ENCODE measurements at regions not wholly inside any gene's neighbourhood (a gene's known extent, or its start where the extent isn't known, plus 50 kb on each side); places are given as distances from the start of the nearest gene placed in this dataset.
"Not testable (repeated sequence)": the region's sequence is repeated elsewhere in the genome, so short reads cannot be mapped to it uniquely, and the experiment has no call there.

GRCh38 chr7:12827920-12828319 is 140.5 kb downstream of the ARL4A start:
- POLR2A ChIA-PET = no interaction called here
- TF ChIP-seq CTCF (IDR thresholded peaks at IDR 0.05) = no peak
- ATAC-seq (ENCODE audit: low read depth) = no peak
- CTCF ChIA-PET = no interaction called here
- no peak overlapping the region for H3K27ac Mint-ChIP-seq
- intact Hi-C loops (cut with micrococcal nuclease) = no loop called here
- no peaks in the 10 kb centered on the region for H3K4me1 Mint-ChIP-seq
- peaks cover 3% of the 10 kb centered on the region for H3K9me3 Mint-ChIP-seq
- H3K4me3 Mint-ChIP-seq = no peak overlapping the region
- H3K36me3 Mint-ChIP-seq (ENCODE audit: low read depth) = no peaks in the 10 kb centered on the region
- H3K27me3 Mint-ChIP-seq = no peaks in the 10 kb centered on the region
- DNase-seq = no peak

DNA sequence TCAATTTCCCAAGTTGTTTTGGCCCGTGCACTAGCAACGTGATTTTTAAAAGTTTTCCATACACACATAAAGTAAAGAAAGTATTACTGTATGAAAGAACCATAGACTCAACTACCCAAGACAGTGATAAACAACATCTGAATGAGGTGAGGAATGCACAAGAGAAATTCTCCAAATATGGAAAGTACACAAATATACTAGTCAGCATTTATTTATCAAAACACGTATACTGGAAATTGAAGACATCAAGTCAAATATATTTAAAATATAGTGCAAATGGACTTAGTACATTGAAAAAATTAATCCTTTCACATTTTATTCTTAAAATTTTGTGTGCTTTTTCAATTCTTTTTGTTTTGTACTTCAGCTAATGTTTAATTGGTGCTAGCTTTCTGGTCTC is 143.6 kb downstream of the ARL4A start:
- no peak for ATAC-seq (ENCODE audit: low read depth)
- intact Hi-C loops (cut with micrococcal nuclease) = no loop called here

DNA sequence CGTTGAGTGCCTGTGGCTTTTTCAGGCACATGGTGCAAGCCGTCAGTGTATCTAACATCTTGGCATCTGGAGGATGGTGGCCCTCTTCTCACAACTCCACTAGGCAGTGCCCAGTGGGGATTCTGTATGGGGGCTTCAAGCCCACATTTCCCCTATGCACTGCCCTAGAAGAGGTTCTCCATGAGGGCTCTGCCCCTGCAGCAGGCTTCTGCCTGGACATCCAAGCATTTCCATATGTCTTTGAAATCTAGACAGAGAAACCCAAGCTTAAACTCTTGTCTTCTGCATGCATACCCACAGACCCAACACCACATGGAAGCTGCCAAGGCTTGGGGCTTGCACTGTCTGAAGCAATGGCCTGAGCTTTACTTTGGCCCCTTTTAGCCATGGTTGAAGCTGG is 146.4 kb downstream of the ARL4A start:
- POLR2A ChIA-PET = no interaction called here
- peaks cover 16% of the 10 kb centered on the region for H3K9me3 Mint-ChIP-seq
- no peaks in the 10 kb centered on the region for H3K36me3 Mint-ChIP-seq (ENCODE audit: low read depth)

More for the DNA sequence above, 143.6 kb downstream of the ARL4A start:
- ChIA-PET POLR2A (no interaction called here), CTCF (no interaction called here)
- Mint-ChIP-seq H3K4me3 (no peak overlapping the region), H3K4me1 (no peaks in the 10 kb centered on the region), H3K36me3 (ENCODE audit: low read depth) (no peaks in the 10 kb centered on the region), H3K9me3 (peaks cover 16% of the 10 kb centered on the region), H3K27me3 (no peaks in the 10 kb centered on the region), H3K27ac (no peak overlapping the region)
- no peak for DNase-seq
- TF ChIP-seq CTCF (IDR thresholded peaks at IDR 0.05) = no peak

DNA sequence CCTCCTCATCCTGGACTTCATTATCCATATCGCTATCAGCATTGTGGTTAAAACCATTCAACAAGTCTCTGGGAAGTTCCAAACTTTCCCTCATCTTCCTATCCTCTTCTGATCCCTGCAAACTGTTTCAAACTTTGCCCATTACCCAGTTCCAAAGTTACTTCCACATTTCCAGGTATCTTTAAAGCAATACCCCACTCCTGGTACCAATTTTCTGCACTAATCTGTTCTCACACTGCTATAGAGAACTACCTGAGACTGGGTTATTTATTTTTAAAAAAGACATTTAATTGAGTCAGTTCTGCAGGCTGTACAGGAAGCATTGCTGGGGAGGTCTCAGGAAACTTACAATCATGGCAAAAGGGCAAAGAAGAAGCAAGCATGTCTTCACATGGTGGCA is 147.3 kb downstream of the ARL4A start:
- Mint-ChIP-seq H3K27ac (no peak overlapping the region), H3K4me3 (no peak overlapping the region), H3K9me3 (peaks cover 16% of the 10 kb centered on the region), H3K4me1 (no peaks in the 10 kb centered on the region), H3K27me3 (no peaks in the 10 kb centered on the region), H3K36me3 (ENCODE audit: low read depth) (no peaks in the 10 kb centered on the region)
- TF ChIP-seq CTCF (IDR thresholded peaks at IDR 0.05) = no peak
- DNase-seq = no peak
- intact Hi-C loops (cut with micrococcal nuclease) = no loop called here
- ChIA-PET POLR2A (no interaction called here), CTCF (no interaction called here)
- ATAC-seq (ENCODE audit: low read depth) = no peak

More for the DNA sequence above, 146.4 kb downstream of the ARL4A start:
- Mint-ChIP-seq H3K27ac (no peak overlapping the region), H3K4me1 (no peaks in the 10 kb centered on the region), H3K27me3 (no peaks in the 10 kb centered on the region), H3K4me3 (no peak overlapping the region)
- CTCF ChIA-PET = no interaction called here
- intact Hi-C loops (cut with micrococcal nuclease) = no loop called here
- no peak for TF ChIP-seq CTCF (IDR thresholded peaks at IDR 0.05)
- DNase-seq (no peak), ATAC-seq (ENCODE audit: low read depth) (no peak)

DNA sequence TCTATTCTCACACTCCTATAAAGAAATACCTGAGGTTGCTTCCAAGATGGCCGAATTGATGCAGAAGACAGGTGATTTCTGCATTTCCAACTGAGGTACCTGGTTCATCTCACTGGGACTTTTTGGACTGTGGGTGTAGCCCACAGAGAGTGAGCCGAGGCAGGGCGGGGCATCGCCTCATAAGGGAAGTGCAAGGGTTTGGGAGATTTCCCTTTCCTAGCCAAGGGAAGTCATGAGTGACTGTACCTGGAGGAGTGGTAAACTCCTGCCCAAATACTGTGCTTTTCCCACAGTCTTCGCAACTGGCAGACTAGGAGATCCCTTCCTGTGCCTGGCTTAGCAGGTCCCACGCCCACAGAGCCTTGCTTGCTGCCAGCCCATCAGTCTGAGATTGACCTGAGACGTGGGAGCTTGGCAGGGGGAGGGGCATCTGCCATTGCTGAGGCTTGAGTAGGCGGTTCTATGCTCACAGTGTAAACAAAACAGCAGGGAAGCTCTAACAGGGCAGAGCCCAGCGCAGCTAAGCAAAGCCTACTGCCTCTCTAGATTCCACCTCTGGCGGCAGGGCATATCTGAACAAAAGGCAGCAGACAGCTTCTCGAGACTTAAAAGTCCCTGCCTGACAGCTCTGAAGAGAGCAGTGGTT is 152.2 kb downstream of the ARL4A start:
- H3K9me3 Mint-ChIP-seq = peaks cover 11% of the 10 kb centered on the region

DNA sequence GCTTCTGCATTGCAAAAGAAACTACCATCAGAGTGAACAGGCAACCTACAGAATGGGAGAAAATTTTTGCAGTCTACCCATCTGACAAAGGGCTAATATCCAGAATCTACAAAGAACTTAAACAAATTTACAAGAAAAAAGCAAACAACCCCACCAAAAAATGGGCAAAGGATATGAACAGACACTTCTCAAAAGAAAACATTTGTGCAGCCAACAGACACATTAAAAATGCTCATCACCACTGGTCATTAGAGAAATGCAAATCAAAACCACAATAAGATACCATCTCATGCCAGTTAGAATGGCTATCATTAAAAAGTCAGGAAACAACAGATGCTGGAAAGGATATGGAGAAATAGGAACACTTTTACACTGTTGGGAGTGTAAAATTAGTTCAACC is 157.3 kb downstream of the ARL4A start:
- CTCF ChIA-PET; H3K4me3 Mint-ChIP-seq; H3K4me1 Mint-ChIP-seq; H3K27me3 Mint-ChIP-seq; DNase-seq; POLR2A ChIA-PET; intact Hi-C loops (cut with micrococcal nuclease); H3K27ac Mint-ChIP-seq; ATAC-seq (ENCODE audit: low read depth); H3K36me3 Mint-ChIP-seq (ENCODE audit: low read depth): not testable (repeated sequence)
- H3K9me3 Mint-ChIP-seq = peaks cover 21% of the 10 kb centered on the region

More for the DNA sequence above, 152.2 kb downstream of the ARL4A start:
- H3K4me3 Mint-ChIP-seq = no peak overlapping the region
- intact Hi-C loops (cut with micrococcal nuclease) = no loop called here
- H3K36me3 Mint-ChIP-seq (ENCODE audit: low read depth) = no peaks in the 10 kb centered on the region
- no peaks in the 10 kb centered on the region for H3K4me1 Mint-ChIP-seq
- no peaks in the 10 kb centered on the region for H3K27me3 Mint-ChIP-seq
- TF ChIP-seq CTCF (IDR thresholded peaks at IDR 0.05) = no peak
- H3K27ac Mint-ChIP-seq = no peak overlapping the region
- ChIA-PET POLR2A (no interaction called here), CTCF (no interaction called here)
- DNase-seq = no peak
- ATAC-seq (ENCODE audit: low read depth) = no peak

Measured in activated B cell treated with CpG ODN at 0.5 μM for 24 hours (primary cell).